Tibial nerve (tissue), 4 donors: ENCODE measurements at regions not wholly inside any gene's neighbourhood (a gene's known extent, or its start where the extent isn't known, plus 50 kb on each side); places are given as distances from the start of the nearest gene placed in this dataset.
A peak's percentile ranks its signal among the peaks of the same experiment; 100 is the strongest.

ENCODE experiments used
- DNase-seq, 2 donors: peaks; one replicate each; pipeline ENCODE4 v3.0.0-alpha.2; 2019; ENCODE audit warnings: low spot score in 2 of 2
- H3K27ac ChIP-seq, 4 donors: fragments of 200-600 bp; sonication (generic) in 3 of 4; one replicate each; pipeline ENCODE4 v1.5.1; 2017 to 2019; ENCODE audit warnings: mild to moderate bottlenecking in 1 of 4
- H3K27me3 ChIP-seq, 2 donors: fragments of 200-600 bp; sonication (generic) in 1 of 2; one replicate each; pipeline versions ENCODE4 v1.5.1 to v1.6.0; 2017 to 2019
- H3K36me3 ChIP-seq, 3 donors: fragments of 200-600 bp; sonication (generic); one replicate each; pipeline ENCODE4 v1.5.1; 2018 to 2019
- H3K4me1 ChIP-seq, 4 donors: fragments of 200-600 bp; sonication (generic) in 3 of 4; one replicate each; pipeline ENCODE4 v1.5.1; 2017 to 2019
- H3K4me3 ChIP-seq, 4 donors: fragments of 200-600 bp; sonication (generic) in 3 of 4; one replicate each; pipeline ENCODE4 v1.5.1; 2017 to 2019; ENCODE audit warnings: mild to moderate bottlenecking in 1 of 4, moderate library complexity in 1 of 4
- H3K9me3 ChIP-seq, 4 donors: fragments of 200-600 bp; sonication (generic) in 3 of 4; one replicate each; pipeline ENCODE4 v1.5.1; 2017 to 2019
- CTCF ChIP-seq, 5 experiments: fragments of 200-600 bp in 3 of 5; fragments of 450-650 bp in 2 of 5; sonication (generic) in 3 of 5; IDR thresholded peaks; one replicate each; pipeline ENCODE4 v1.5.1; 2016 to 2019; ENCODE audit warnings: antibody characterized with exemption in 5 of 5, mild to moderate bottlenecking in 3 of 5, moderate library complexity in 2 of 5
- EP300 ChIP-seq, 2 donors: sonication (generic); formaldehyde crosslinking; IDR thresholded peaks; one replicate each; pipeline ENCODE4 v1.6.1; 2017; ENCODE audit warnings: antibody characterized with exemption in 2 of 2, mild to moderate bottlenecking in 1 of 2
- POLR2A ChIP-seq, 2 donors: fragments of 450-650 bp; IDR thresholded peaks; one replicate each; pipeline ENCODE4 v1.6.1; 2017; ENCODE audit warnings: antibody characterized with exemption in 2 of 2, mild to moderate bottlenecking in 2 of 2, moderate library complexity in 2 of 2
- WGBS, 2 donors: methylation state at CpG; one replicate each; pipeline ENCODE4 v1.1.5; 2018; 5-methylcytosine and 5-hydroxymethylcytosine counted together

GRCh38 chr12:92597118-92597517 lies 105.7 kb upstream of the PLEKHG7 start:
- no peak for DNase-seq
- Histone ChIP-seq H3K27ac (no peak overlapping the region), H3K27me3 (no peaks in the 10 kb centered on the region), H3K4me1 (peaks cover 0 to 3% (median 0%) of the 10 kb centered on the region in 4 donors), H3K36me3 (no peaks in the 10 kb centered on the region), H3K4me3 (no peak overlapping the region), H3K9me3 (peaks cover 0 to 13% (median 0%) of the 10 kb centered on the region in 4 donors)
- TF ChIP-seq POLR2A (IDR thresholded peaks at IDR 0.05) = no peak
- TF ChIP-seq EP300 (IDR thresholded peaks at IDR 0.05) = no peak
- no peak for TF ChIP-seq CTCF (IDR thresholded peaks at IDR 0.05)
- 50 to 72% methylated on average over 2 of the region's 2 CpGs for WGBS, 2 donors

GRCh38 chr12:92596383-92596782 lies 106.4 kb upstream of the PLEKHG7 start:
- Histone ChIP-seq H3K4me1 (peaks cover 0 to 3% (median 0%) of the 10 kb centered on the region in 4 donors), H3K27me3 (no peaks in the 10 kb centered on the region), H3K36me3 (no peaks in the 10 kb centered on the region), H3K4me3 (no peak overlapping the region), H3K27ac (no peak overlapping the region), H3K9me3 (peaks cover 0 to 13% (median 0%) of the 10 kb centered on the region in 4 donors)
- TF ChIP-seq POLR2A (IDR thresholded peaks at IDR 0.05) (no peak), CTCF (IDR thresholded peaks at IDR 0.05) (no peak), EP300 (IDR thresholded peaks at IDR 0.05) (no peak)
- DNase-seq = no peak
- WGBS, 2 donors = 80 to 86% methylated on average over 7 of the region's 7 CpGs

GRCh38 chr12:92595663-92596062 lies 107.1 kb upstream of the PLEKHG7 start:
- WGBS, 2 donors = 83 to 96% methylated on average over 1 of the region's 1 CpG
- TF ChIP-seq POLR2A (IDR thresholded peaks at IDR 0.05) = no peak
- no peak for TF ChIP-seq EP300 (IDR thresholded peaks at IDR 0.05)
- TF ChIP-seq CTCF (IDR thresholded peaks at IDR 0.05) = no peak

GRCh38 chr12:92593734-92594402 lies 108.9 kb upstream of the PLEKHG7 start:
- Histone ChIP-seq H3K9me3 (no peaks in the 10 kb centered on the region), H3K27me3 (no peaks in the 10 kb centered on the region), H3K4me1 (peaks cover 0 to 3% (median 0%) of the 10 kb centered on the region in 4 donors), H3K27ac (peak overlapping the region in 3 of 4 donors; percentile 43 to 74 (median 52)), H3K36me3 (no peaks in the 10 kb centered on the region), H3K4me3 (no peak overlapping the region)
- TF ChIP-seq CTCF (IDR thresholded peaks at IDR 0.05) (no peak), EP300 (IDR thresholded peaks at IDR 0.05) (peak in 1 of 2 donors; percentile 70), POLR2A (IDR thresholded peaks at IDR 0.05) (no peak)
- DNase-seq = peak in 1 of 2 donors; percentile 26
- 64 to 75% methylated on average over 8 of the region's 8 CpGs for WGBS, 2 donors

More at GRCh38 chr12:92595663-92596062, 107.1 kb upstream of the PLEKHG7 start:
- Histone ChIP-seq H3K4me1 (peaks cover 0 to 3% (median 0%) of the 10 kb centered on the region in 4 donors), H3K36me3 (no peaks in the 10 kb centered on the region), H3K27ac (no peak overlapping the region), H3K27me3 (no peaks in the 10 kb centered on the region), H3K4me3 (no peak overlapping the region), H3K9me3 (peaks cover 0 to 12% (median 0%) of the 10 kb centered on the region in 4 donors)
- no peak for DNase-seq

GRCh38 chr12:92585115-92585727 lies 117.6 kb upstream of the PLEKHG7 start:
- H3K4me3 ChIP-seq = no peak overlapping the region
- no peaks in the 10 kb centered on the region for H3K9me3 ChIP-seq
- no peak for DNase-seq
- H3K4me1 ChIP-seq = no peaks in the 10 kb centered on the region
- H3K36me3 ChIP-seq = no peaks in the 10 kb centered on the region
- WGBS, 2 donors = 93 to 95% methylated on average over 1 of the region's 1 CpG
- no peaks in the 10 kb centered on the region for H3K27me3 ChIP-seq
- no peak overlapping the region for H3K27ac ChIP-seq
- TF ChIP-seq CTCF (IDR thresholded peaks at IDR 0.05) (no peak), POLR2A (IDR thresholded peaks at IDR 0.05) (no peak), EP300 (IDR thresholded peaks at IDR 0.05) (no peak)
